GM12878 (cell line): ENCODE measurements at regions not wholly inside any gene's neighbourhood (a gene's known extent, or its start where the extent isn't known, plus 50 kb on each side); places are given as distances from the start of the nearest gene placed in this dataset.

ENCODE experiments used
- ATAC-seq: fragments of 200-7000 bp; cut with Tn5 transposase; 3 replicates; pipeline ENCODE4 v1.9.1; 2020; ENCODE audit warnings: mild to moderate bottlenecking, moderate library complexity
- BruUV-seq: library from RNA; stranded (reverse); fragments of 400-500 nt; replicated peaks from 2 replicates; lab custom pipeline; 2021; lab: Mats Ljungman, UMichigan
- CTCF ChIA-PET: fragments of 300-600 bp; sonication (Branson Sonifier 250); formaldehyde crosslinking; extraction: SDS; loops from one replicate; lab custom pipeline; 2021; ENCODE audit warnings: inconsistent platforms; lab: Yijun Ruan, JAX
- POLR2A ChIA-PET: fragments of 350-600 bp; formaldehyde crosslinking; extraction: SDS; loops from one replicate; lab custom pipeline; 2021; ENCODE audit warnings: inconsistent platforms; lab: Charles Lee
- RAD21 ChIA-PET: fragments of 300-600 bp; sonication (Branson Sonifier 250); formaldehyde crosslinking; loops from one replicate; lab custom pipeline; 2023; ENCODE audit warnings: antibody characterized with exemption; ENCODE audit not compliant: unreplicated experiment; lab: Charles Lee
- SMC1A ChIA-PET: fragments of 300-600 bp; sonication (Branson Sonifier 250); formaldehyde crosslinking; loops from one replicate; lab custom pipeline; 2023; ENCODE audit not compliant: unreplicated experiment, uncharacterized antibody; lab: Charles Lee
- DNase-seq: peaks from one replicate; pipeline ENCODE4 v3.0.0-alpha.2; 2011; ENCODE audit warnings: low read depth, low spot score
- FAIRE-seq: peaks from 3 replicates; lab custom pipeline; 2011; peaks lifted over from hg19 to GRCh38; lab: Jason Lieb, UNC
- H2AFZ ChIP-seq: 2 replicates; pipeline ENCODE4 v1.6.0; 2011; ENCODE audit warnings: low read depth, low read length, control low read depth; ENCODE audit not compliant: control insufficient read depth
- H3K27ac ChIP-seq: 2 replicates; pipeline ENCODE4 v1.5.1; 2011; ENCODE audit warnings: control low read depth; ENCODE audit not compliant: control insufficient read depth, insufficient read depth
- H3K27me3 ChIP-seq, 2 experiments: replicated peaks in 1 of 2; 2 replicates each; pipeline versions ENCODE4 v1.6.0 to v1.6.1; 2011; ENCODE audit warnings: low read length in 1 of 2; ENCODE audit not compliant: control insufficient read depth in 2 of 2, insufficient read depth in 2 of 2
- H3K36me3 ChIP-seq, 2 experiments: 2 replicates each; pipeline ENCODE4 v1.5.1; 2011; ENCODE audit warnings: low read length in 1 of 2; ENCODE audit not compliant: control insufficient read depth in 2 of 2, insufficient read depth in 2 of 2
- H3K4me1 ChIP-seq: 2 replicates; pipeline ENCODE4 v1.6.1; 2011; ENCODE audit warnings: mild to moderate bottlenecking, low read length, moderate library complexity, mixed read lengths; ENCODE audit not compliant: control insufficient read depth, insufficient read depth
- H3K4me2 ChIP-seq: 2 replicates; pipeline ENCODE4 v1.6.0; 2011; ENCODE audit warnings: control low read depth; ENCODE audit not compliant: control insufficient read depth, insufficient read depth
- H3K4me3 ChIP-seq: fragments of 200-600 bp; sonication (generic); 2 replicates; pipeline ENCODE4 v1.5.1; 2016
- H3K79me2 ChIP-seq: 2 replicates; pipeline ENCODE4 v1.6.0; 2011; ENCODE audit warnings: low read length; ENCODE audit not compliant: control insufficient read depth, insufficient read depth
- H3K9ac ChIP-seq: 2 replicates; pipeline ENCODE4 v1.8.0; 2011; ENCODE audit warnings: low read length, control low read depth, mixed read lengths; ENCODE audit not compliant: control insufficient read depth, insufficient read depth
- H3K9me3 ChIP-seq: replicated peaks from 3 replicates; pipeline ENCODE4 v1.5.1; 2011; ENCODE audit warnings: mild to moderate bottlenecking, low read length; ENCODE audit not compliant: control insufficient read depth, insufficient read depth
- H4K20me1 ChIP-seq: 2 replicates; pipeline ENCODE4 v1.6.0; 2011; ENCODE audit not compliant: control insufficient read depth, insufficient read depth
- CBFB ChIP-seq: IDR thresholded peaks from 2 replicates; pipeline ENCODE4 v1.6.1; 2016; ENCODE audit warnings: antibody characterized with exemption, low read depth
- CBX5 ChIP-seq: sonication (generic); IDR thresholded peaks from 2 replicates; pipeline ENCODE4 v1.6.1; 2016; ENCODE audit warnings: low read depth, moderate library complexity, mild to moderate bottlenecking, inconsistent platforms
- CEBPB ChIP-seq, 2 experiments: fragments of 150-350 bp in 1 of 2; IDR thresholded peaks; 2 replicates each; pipeline ENCODE4 v1.6.1; 2012 to 2014; ENCODE audit warnings: low read depth in 2 of 2, low read length in 2 of 2, borderline replicate concordance in 1 of 2, inconsistent platforms in 1 of 2
- DPF2 ChIP-seq: fragments of 450-650 bp; IDR thresholded peaks from 2 replicates; pipeline ENCODE4 v1.6.1; 2017; ENCODE audit warnings: mild to moderate bottlenecking
- HCFC1 ChIP-seq: fragments of 150-350 bp; IDR thresholded peaks from 2 replicates; pipeline ENCODE4 v1.6.1; 2014; ENCODE audit warnings: low read length
- HDAC6 ChIP-seq: fragments of 200-600 bp; sonication (generic); IDR thresholded peaks from one replicate; pipeline ENCODE4 v1.8.0; 2017; ENCODE audit warnings: antibody characterized with exemption; ENCODE audit not compliant: unreplicated experiment
- HDGF ChIP-seq: fragments of 450-650 bp; IDR thresholded peaks from 2 replicates; pipeline ENCODE4 v1.6.1; 2016; ENCODE audit warnings: antibody characterized with exemption
- IKZF1 ChIP-seq: fragments of 450-650 bp; conservative IDR thresholded peaks from 2 replicates; pipeline ENCODE4 v1.6.1; 2017; ENCODE audit warnings: antibody characterized with exemption, mild to moderate bottlenecking
- IKZF2 ChIP-seq, 2 experiments: fragments of 450-650 bp; IDR thresholded peaks; 2 replicates each; pipeline ENCODE4 v1.6.1; 2017; ENCODE audit warnings: mild to moderate bottlenecking in 2 of 2, moderate library complexity in 2 of 2
- JUNB ChIP-seq: IDR thresholded peaks from 2 replicates; pipeline ENCODE4 v1.6.1; 2016; ENCODE audit warnings: antibody characterized with exemption, mild to moderate bottlenecking
- JUND ChIP-seq: IDR thresholded peaks from 2 replicates; pipeline ENCODE4 v1.6.1; 2012; ENCODE audit warnings: low read depth, mild to moderate bottlenecking, low read length, improper control_type of control experiment, moderate library complexity
- LARP7 ChIP-seq: fragments of 450-650 bp; IDR thresholded peaks from 2 replicates; pipeline ENCODE4 v1.6.1; 2017; ENCODE audit warnings: mild to moderate bottlenecking
- MYB ChIP-seq: fragments of 150-350 bp; IDR thresholded peaks from 2 replicates; pipeline ENCODE4 v1.6.1; 2014; ENCODE audit warnings: mild to moderate bottlenecking, low read depth, low read length, borderline replicate concordance
- NR2C1 ChIP-seq: fragments of 450-650 bp; IDR thresholded peaks from 2 replicates; pipeline ENCODE4 v1.6.1; 2017; ENCODE audit warnings: antibody characterized with exemption, mild to moderate bottlenecking, moderate library complexity
- NR2F1 ChIP-seq: fragments of 450-650 bp; conservative IDR thresholded peaks from 2 replicates; pipeline ENCODE4 v1.6.1; 2017; ENCODE audit warnings: mild to moderate bottlenecking
- RAD21 ChIP-seq: IDR thresholded peaks from 2 replicates; pipeline ENCODE4 v1.6.1; 2011; ENCODE audit warnings: mild to moderate bottlenecking, low read depth, low read length, moderate library complexity; ENCODE audit not compliant: insufficient read depth
- RBBP5 ChIP-seq: fragments of 200-600 bp; sonication (generic); conservative IDR thresholded peaks from 2 replicates; pipeline ENCODE4 v1.6.1; 2016
- RCOR1 ChIP-seq: conservative IDR thresholded peaks from 2 replicates; pipeline ENCODE4 v1.6.1; 2012; ENCODE audit warnings: low read depth, low read length, improper control_type of control experiment
- SPI1 ChIP-seq: IDR thresholded peaks from 2 replicates; pipeline ENCODE4 v1.6.1; 2011; ENCODE audit warnings: low read depth, mild to moderate bottlenecking, low read length, moderate library complexity, borderline replicate concordance; ENCODE audit not compliant: insufficient read depth
- TARDBP ChIP-seq: IDR thresholded peaks from 2 replicates; pipeline ENCODE4 v1.6.1; 2016; ENCODE audit warnings: borderline replicate concordance
- TCF7 ChIP-seq: IDR thresholded peaks from 2 replicates; pipeline ENCODE4 v1.6.1; 2014; ENCODE audit warnings: antibody characterized with exemption, borderline replicate concordance
- USF1 ChIP-seq: IDR thresholded peaks from 2 replicates; pipeline ENCODE4 v1.6.1; 2011; ENCODE audit warnings: borderline replicate concordance, low read depth, mild to moderate bottlenecking, moderate library complexity, mixed read lengths, low read length; ENCODE audit not compliant: insufficient read depth; ENCODE audit errors: extremely low read length
- ZNF384 ChIP-seq: IDR thresholded peaks from 2 replicates; pipeline ENCODE4 v1.6.1; 2012; ENCODE audit warnings: low read depth, mild to moderate bottlenecking, low read length, improper control_type of control experiment, borderline replicate concordance
- ZSCAN29 ChIP-seq: fragments of 450-650 bp; IDR thresholded peaks from 2 replicates; pipeline ENCODE4 v1.6.1; 2017; ENCODE audit warnings: mild to moderate bottlenecking, moderate library complexity
- WGBS: methylation state at CpG from one replicate; pipeline ENCODE4 v1.1.6; 2016; ENCODE audit warnings: low lambda C conversion rate; ENCODE audit not compliant: insufficient replicate concordance, insufficient coverage; ENCODE audit errors: missing lambda C conversion rate; 5-methylcytosine and 5-hydroxymethylcytosine counted together
- in situ Hi-C: fragments of 300-500 bp; cut with MboI; formaldehyde crosslinking; loops from 9 replicates; pipeline ENCODE4 v1.14.3; 2018; ENCODE audit warnings: mixed read lengths
- intact Hi-C: fragments of 100-400 bp; cut with micrococcal nuclease; formaldehyde crosslinking; loops from one replicate; pipeline ENCODE4 v1.14.2; 2022; ENCODE audit not compliant: unreplicated experiment
- TF ChIP-seq, protein P1 (sequence below): IDR thresholded peaks from 2 replicates; pipeline ENCODE4 v1.6.1; 2012; ENCODE audit warnings: low read depth, low read length, improper control_type of control experiment

GRCh38 chr14:82046512-82047226, 513.0 kb upstream of the SEL1L start (continued):
- TF ChIP-seq USF1 (no peak), MYB (no peak), JUNB (peak; percentile 72), HDAC6 (no peak), LARP7 (no peak), CBFB (no peak), RBBP5 (no peak), HCFC1 (no peak), ZNF384 (no peak), JUND (no peak)
- TF ChIP-seq, protein P1, sequence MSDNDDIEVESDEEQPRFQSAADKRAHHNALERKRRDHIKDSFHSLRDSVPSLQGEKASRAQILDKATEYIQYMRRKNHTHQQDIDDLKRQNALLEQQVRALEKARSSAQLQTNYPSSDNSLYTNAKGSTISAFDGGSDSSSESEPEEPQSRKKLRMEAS, result no peak

DNA sequence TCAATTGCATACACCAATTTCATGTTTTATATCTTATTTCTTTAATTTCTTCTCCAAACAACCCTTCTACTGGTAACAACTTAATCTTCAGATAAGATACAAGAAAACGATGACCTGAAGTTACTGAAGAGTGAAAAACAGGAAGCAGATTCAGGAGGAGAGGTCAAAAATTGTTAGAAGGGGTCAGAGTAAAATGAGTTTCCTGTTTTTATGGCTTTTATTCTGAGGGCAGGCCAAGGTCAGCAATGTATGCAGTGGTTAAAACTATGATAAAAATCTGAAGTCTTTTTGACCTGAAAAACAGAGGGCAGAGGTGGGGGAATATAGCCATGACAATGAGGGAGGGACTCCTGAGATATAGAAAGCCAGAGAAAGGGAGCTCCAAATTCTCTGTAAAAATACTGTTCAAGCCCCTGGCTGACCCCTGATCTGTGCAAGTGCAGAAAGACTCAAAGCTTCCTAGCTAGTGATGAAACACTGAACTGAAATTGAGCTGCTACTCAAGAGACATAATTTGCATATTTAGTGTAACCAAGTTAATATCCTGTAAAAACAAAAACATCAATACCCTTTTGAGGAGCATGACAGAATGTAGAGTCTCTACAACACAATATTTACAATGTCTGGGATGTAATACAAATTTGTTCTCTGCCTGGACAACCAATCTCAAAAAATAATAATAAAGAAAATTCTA, 514.3 kb upstream of the SEL1L start:
- DNase-seq, result no peak
- ChIA-PET SMC1A (interaction anchor here (0.8 to 1.7 kb wide), 6 partner anchors 8 to 177 kb away, joined by 3 to 12 read pairs (median 4); no protein-coding TSS in a partner anchor), CTCF (interaction anchor here (1.1 to 1.9 kb wide), 2 partner anchors 43 to 57 kb away, joined by 3 to 9 read pairs; no protein-coding TSS in a partner anchor), POLR2A (no interaction called here), RAD21 (interaction anchor here (2.5 to 5.2 kb wide), 2 partner anchors 8 to 18 kb away, joined by 9 to 26 read pairs; no protein-coding TSS in a partner anchor)
- Histone ChIP-seq H3K36me3 (no peaks in the 10 kb centered on the region), H3K4me1 (no peaks in the 10 kb centered on the region), H3K4me2 (no peak overlapping the region), H3K4me3 (no peak overlapping the region), H3K27me3 (no peaks in the 10 kb centered on the region), H3K79me2 (no peaks in the 10 kb centered on the region), H4K20me1 (no peaks in the 10 kb centered on the region), H3K9ac (no peak overlapping the region), H3K9me3 (no peaks in the 10 kb centered on the region), H2AFZ (no peak overlapping the region), H3K27ac (no peak overlapping the region)
- BruUV-seq, result no TSS peak
- ATAC-seq, result peak; percentile 65
- no peak for FAIRE-seq
- intact Hi-C loops, result no loop called here
- WGBS, result 0% methylated on average over 1 of the region's 1 CpG
- in situ Hi-C loops, result no loop called here
- TF ChIP-seq NR2C1 (peak; percentile 55), TCF7 (no peak), ZSCAN29 (no peak), IKZF2 (IDR thresholded peaks at IDR 0.05) (peak in 1 of 2 experiments; percentile 18; a peak in 2 of 4 replicates), HDGF (no peak), RCOR1 (no peak), RAD21 (no peak), TARDBP (no peak), CEBPB (IDR thresholded peaks at IDR 0.05; ENCODE audit: borderline replicate concordance in 1 of 2, low read depth in 2 of 2, low read length in 2 of 2) (no peak), IKZF1 (no peak), ZNF384 (no peak), NR2F1 (peak; percentile 89), HDAC6 (no peak), SPI1 (no peak), DPF2 (no peak), CBX5 (no peak)
